ENCODE measurements at regions not wholly inside any gene's neighbourhood (a gene's known extent, or its start where the extent isn't known, plus 50 kb on each side); places are given as distances from the start of the nearest gene placed in this dataset.

GRCh38 chr7:132655131-132655727, 79.0 kb upstream of the PLXNA4 start:
- no peak for TF ChIP-seq STAT1 (IDR thresholded peaks at IDR 0.05; ENCODE audit: unreplicated experiment)
- TF ChIP-seq NANOG (IDR thresholded peaks at IDR 0.05; ENCODE audit: borderline replicate concordance): no peak
- no peak for TF ChIP-seq EZH2phosphoT487 (IDR thresholded peaks at IDR 0.05; ENCODE audit: unreplicated experiment)
- TF ChIP-seq, protein P1, sequence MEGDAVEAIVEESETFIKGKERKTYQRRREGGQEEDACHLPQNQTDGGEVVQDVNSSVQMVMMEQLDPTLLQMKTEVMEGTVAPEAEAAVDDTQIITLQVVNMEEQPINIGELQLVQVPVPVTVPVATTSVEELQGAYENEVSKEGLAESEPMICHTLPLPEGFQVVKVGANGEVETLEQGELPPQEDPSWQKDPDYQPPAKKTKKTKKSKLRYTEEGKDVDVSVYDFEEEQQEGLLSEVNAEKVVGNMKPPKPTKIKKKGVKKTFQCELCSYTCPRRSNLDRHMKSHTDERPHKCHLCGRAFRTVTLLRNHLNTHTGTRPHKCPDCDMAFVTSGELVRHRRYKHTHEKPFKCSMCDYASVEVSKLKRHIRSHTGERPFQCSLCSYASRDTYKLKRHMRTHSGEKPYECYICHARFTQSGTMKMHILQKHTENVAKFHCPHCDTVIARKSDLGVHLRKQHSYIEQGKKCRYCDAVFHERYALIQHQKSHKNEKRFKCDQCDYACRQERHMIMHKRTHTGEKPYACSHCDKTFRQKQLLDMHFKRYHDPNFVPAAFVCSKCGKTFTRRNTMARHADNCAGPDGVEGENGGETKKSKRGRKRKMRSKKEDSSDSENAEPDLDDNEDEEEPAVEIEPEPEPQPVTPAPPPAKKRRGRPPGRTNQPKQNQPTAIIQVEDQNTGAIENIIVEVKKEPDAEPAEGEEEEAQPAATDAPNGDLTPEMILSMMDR (conservative IDR thresholded peaks at IDR 0.05; ENCODE audit: low read depth in 2 of 2): no peak
- TF ChIP-seq ETS1 (IDR thresholded peaks at IDR 0.05): no peak
- no peak for TF ChIP-seq REST (IDR thresholded peaks at IDR 0.05; ENCODE audit: unreplicated experiment)
- no peak for TF ChIP-seq EZH2 (IDR thresholded peaks at IDR 0.05; ENCODE audit: low read depth, unreplicated experiment)
- TF ChIP-seq, protein P2, sequence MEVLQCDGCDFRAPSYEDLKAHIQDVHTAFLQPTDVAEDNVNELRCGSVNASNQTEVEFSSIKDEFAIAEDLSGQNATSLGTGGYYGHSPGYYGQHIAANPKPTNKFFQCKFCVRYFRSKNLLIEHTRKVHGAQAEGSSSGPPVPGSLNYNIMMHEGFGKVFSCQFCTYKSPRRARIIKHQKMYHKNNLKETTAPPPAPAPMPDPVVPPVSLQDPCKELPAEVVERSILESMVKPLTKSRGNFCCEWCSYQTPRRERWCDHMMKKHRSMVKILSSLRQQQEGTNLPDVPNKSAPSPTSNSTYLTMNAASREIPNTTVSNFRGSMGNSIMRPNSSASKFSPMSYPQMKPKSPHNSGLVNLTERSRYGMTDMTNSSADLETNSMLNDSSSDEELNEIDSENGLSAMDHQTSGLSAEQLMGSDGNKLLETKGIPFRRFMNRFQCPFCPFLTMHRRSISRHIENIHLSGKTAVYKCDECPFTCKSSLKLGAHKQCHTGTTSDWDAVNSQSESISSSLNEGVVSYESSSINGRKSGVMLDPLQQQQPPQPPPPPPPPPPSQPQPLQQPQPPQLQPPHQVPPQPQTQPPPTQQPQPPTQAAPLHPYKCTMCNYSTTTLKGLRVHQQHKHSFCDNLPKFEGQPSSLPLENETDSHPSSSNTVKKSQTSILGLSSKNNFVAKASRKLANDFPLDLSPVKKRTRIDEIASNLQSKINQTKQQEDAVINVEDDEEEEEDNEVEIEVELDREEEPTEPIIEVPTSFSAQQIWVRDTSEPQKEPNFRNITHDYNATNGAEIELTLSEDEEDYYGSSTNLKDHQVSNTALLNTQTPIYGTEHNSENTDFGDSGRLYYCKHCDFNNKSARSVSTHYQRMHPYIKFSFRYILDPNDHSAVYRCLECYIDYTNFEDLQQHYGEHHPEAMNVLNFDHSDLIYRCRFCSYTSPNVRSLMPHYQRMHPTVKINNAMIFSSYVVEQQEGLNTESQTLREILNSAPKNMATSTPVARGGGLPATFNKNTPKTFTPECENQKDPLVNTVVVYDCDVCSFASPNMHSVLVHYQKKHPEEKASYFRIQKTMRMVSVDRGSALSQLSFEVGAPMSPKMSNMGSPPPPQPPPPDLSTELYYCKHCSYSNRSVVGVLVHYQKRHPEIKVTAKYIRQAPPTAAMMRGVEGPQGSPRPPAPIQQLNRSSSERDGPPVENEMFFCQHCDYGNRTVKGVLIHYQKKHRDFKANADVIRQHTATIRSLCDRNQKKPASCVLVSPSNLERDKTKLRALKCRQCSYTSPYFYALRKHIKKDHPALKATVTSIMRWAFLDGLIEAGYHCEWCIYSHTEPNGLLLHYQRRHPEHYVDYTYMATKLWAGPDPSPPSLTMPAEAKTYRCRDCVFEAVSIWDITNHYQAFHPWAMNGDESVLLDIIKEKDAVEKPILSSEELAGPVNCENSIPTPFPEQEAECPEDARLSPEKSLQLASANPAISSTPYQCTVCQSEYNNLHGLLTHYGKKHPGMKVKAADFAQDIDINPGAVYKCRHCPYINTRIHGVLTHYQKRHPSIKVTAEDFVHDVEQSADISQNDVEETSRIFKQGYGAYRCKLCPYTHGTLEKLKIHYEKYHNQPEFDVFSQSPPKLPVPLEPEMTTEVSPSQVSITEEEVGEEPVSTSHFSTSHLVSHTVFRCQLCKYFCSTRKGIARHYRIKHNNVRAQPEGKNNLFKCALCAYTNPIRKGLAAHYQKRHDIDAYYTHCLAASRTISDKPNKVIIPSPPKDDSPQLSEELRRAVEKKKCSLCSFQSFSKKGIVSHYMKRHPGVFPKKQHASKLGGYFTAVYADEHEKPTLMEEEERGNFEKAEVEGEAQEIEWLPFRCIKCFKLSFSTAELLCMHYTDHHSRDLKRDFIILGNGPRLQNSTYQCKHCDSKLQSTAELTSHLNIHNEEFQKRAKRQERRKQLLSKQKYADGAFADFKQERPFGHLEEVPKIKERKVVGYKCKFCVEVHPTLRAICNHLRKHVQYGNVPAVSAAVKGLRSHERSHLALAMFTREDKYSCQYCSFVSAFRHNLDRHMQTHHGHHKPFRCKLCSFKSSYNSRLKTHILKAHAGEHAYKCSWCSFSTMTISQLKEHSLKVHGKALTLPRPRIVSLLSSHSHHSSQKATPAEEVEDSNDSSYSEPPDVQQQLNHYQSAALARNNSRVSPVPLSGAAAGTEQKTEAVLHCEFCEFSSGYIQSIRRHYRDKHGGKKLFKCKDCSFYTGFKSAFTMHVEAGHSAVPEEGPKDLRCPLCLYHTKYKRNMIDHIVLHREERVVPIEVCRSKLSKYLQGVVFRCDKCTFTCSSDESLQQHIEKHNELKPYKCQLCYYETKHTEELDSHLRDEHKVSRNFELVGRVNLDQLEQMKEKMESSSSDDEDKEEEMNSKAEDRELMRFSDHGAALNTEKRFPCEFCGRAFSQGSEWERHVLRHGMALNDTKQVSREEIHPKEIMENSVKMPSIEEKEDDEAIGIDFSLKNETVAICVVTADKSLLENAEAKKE (CRISPR knock-in tag; IDR thresholded peaks at IDR 0.05): no peak
- TF ChIP-seq POLR2AphosphoS5 (IDR thresholded peaks at IDR 0.05; ENCODE audit: low read depth): no peak
- no peak for TF ChIP-seq ZNF331 (CRISPR knock-in tag; IDR thresholded peaks at IDR 0.05; ENCODE audit: low read depth)
- no peak for TF ChIP-seq JUNB (IDR thresholded peaks at IDR 0.05; ENCODE audit: unreplicated experiment)
- no peak for TF ChIP-seq ZNF114 (CRISPR knock-in tag; IDR thresholded peaks at IDR 0.05)
- TF ChIP-seq CREB1 (CRISPR knock-in tag; IDR thresholded peaks at IDR 0.05; ENCODE audit: low read depth): no peak
- Histone ChIP-seq H3K27ac (ENCODE audit: low read depth) (peak overlapping the region; percentile 63), H3K9me2 (ENCODE audit: insufficient read depth) (0 out of 2 replicates have a peak, but pooled peaks cover 3% of the 10 kb centered on the region), H3K4me1 (ENCODE audit: insufficient read depth) (peaks cover 16% of the 10 kb centered on the region), H3K4me2 (peak overlapping the region; percentile 83), H4K20me1 (replicated peaks; ENCODE audit: insufficient read depth) (no peaks in the 10 kb centered on the region), H3F3A (replicated peaks; ENCODE audit: low read depth) (no peaks in the 10 kb centered on the region; the same call in 1 of the 2 replicates), H3K4me3 (peak overlapping the region; percentile 60), H2AFZ (peak overlapping the region; percentile 96), H3K27me3 (ENCODE audit: insufficient read depth) (no peaks in the 10 kb centered on the region), H3K79me2 (replicated peaks; ENCODE audit: insufficient read depth) (no peaks in the 10 kb centered on the region), H3K36me3 (ENCODE audit: insufficient read depth) (no peaks in the 10 kb centered on the region)
- peak; percentile 70 for ATAC-seq
- peak; percentile 62 for DNase-seq (ENCODE audit: low spot score)
- Mint-ChIP-seq H3K36me3 (ENCODE audit: low read depth) (no peaks in the 10 kb centered on the region), H3K27ac (peak overlapping the region; percentile 30; the same call in 1 of the 2 replicates), H3K4me3 (peak overlapping the region; percentile 77), H3K9me3 (no peaks in the 10 kb centered on the region; the same call in 2 of the 3 replicates), H3K4me1 (peaks cover 34% of the 10 kb centered on the region), H3K27me3 (ENCODE audit: insufficient read depth, low read depth, poor library complexity) (peaks cover 3% of the 10 kb centered on the region)

All from GM23338 (cell line).